ENCODE measurements at regions not wholly inside any gene's neighbourhood (a gene's known extent, or its start where the extent isn't known, plus 50 kb on each side); places are given as distances from the start of the nearest gene placed in this dataset.

DNA sequence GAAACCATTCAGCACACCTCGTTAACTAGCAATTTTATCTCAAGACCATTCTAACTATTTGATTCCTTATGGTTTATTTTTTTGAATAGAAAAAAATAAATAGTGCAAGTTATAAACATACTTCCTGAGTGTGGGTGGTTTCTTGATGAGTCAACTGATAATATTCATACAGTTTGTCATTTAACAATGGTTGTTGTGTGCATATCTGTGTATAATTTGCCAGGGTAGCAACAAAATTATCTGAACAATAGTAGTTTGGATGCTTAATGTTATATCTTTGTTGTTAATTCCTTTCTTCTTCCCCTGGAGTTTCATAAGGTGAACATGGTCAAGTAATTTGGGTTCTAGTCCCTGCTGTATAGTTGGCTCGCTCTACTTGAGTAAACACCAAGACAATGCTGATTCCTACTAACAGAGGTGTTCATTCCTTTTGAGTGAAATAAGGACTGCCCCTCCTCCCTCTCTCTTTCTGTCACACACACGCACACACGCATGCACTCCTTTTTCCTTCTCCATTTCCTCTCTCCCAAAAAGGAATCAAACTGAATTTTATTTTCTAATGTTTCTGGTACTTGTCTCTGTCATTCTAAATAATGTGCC lies 938.1 kb upstream of the EPHA7 start:
- Histone ChIP-seq H3K9me3 (no peaks in the 10 kb centered on the region), H3K27me3 (ENCODE audit: insufficient read depth in 3 of 3, low read length in 2 of 3) (no peaks in the 10 kb centered on the region), H3K27ac (no peak overlapping the region), H3K4me1 (no peaks in the 10 kb centered on the region), H3K4me3 (no peak overlapping the region), H3K36me3 (ENCODE audit: insufficient read depth in 1 of 2, low read depth in 1 of 2) (no peaks in the 10 kb centered on the region)
- intact Hi-C loops (cut with DNase I): no loop called here
- DNase-seq (no peak), ATAC-seq (no peak)
- no peak for TF ChIP-seq CTCF (IDR thresholded peaks at IDR 0.05)
- 74 to 79% (median 75%) methylated on average over 4 of the region's 4 CpGs for WGBS, 3 donors

DNA sequence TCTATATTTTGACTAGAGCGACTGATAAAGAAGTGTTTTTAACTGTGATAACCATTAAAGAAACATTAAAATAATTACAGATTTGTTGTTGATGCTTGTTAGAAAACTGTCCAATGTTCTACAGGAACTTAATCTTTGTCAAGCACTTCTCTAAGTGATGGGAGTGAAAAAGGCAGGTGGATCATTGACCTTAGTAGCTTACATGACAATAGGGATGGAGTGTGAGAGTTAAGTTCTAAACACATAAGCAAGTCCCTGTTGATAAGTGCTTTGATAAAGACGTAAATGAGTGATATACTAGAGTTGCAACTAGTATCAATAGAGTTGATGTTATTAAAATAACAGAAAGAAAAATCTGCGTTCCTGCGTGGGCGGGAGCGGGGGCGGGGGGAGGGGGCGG lies 931.5 kb upstream of the EPHA7 start:
- no peak overlapping the region for H3K27ac ChIP-seq
- WGBS, 3 donors: 66 to 77% (median 68%) methylated on average over 8 of the region's 8 CpGs
- H3K27me3 ChIP-seq (ENCODE audit: insufficient read depth in 3 of 3, low read length in 2 of 3): no peaks in the 10 kb centered on the region
- intact Hi-C loops (cut with DNase I): no loop called here
- DNase-seq: no peak
- H3K4me3 ChIP-seq: no peak overlapping the region
- H3K36me3 ChIP-seq (ENCODE audit: insufficient read depth in 1 of 2, low read depth in 1 of 2): no peaks in the 10 kb centered on the region
- H3K9me3 ChIP-seq: no peaks in the 10 kb centered on the region
- ATAC-seq: no peak
- no peak for TF ChIP-seq CTCF (IDR thresholded peaks at IDR 0.05)
- no peaks in the 10 kb centered on the region for H3K4me1 ChIP-seq

- no peak overlapping the region for H3K4me3 ChIP-seq
Observed at GRCh38 chr6:94349227-94349626, 929.9 kb upstream of the EPHA7 start.

DNA sequence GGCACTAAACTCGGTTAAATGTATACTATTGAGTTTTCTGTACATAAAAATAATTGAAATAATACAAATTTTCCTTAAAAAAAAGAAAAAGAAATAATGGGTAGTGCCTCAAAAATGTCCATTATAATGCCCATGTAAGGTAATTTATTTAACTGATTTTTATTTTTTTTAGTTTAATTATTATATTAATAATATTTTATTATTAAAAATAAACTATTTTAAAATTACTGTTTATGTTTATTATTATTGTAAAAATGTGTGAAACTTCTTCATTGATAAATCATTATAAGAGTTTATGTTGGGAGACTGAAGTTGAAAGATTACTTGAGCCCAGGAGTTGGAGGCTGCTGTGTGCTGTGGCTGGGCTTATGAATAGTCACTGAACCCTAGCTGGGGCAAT lies 925.5 kb upstream of the EPHA7 start:
- no peaks in the 10 kb centered on the region for H3K9me3 ChIP-seq
- H3K4me3 ChIP-seq: no peak overlapping the region
- H3K27ac ChIP-seq: no peak overlapping the region
- TF ChIP-seq CTCF (IDR thresholded peaks at IDR 0.05): no peak
- no peaks in the 10 kb centered on the region for H3K27me3 ChIP-seq (ENCODE audit: insufficient read depth in 3 of 3, low read length in 2 of 3)
- intact Hi-C loops (cut with DNase I): no loop called here
- H3K36me3 ChIP-seq (ENCODE audit: insufficient read depth in 1 of 2, low read depth in 1 of 2): no peaks in the 10 kb centered on the region
- 74 to 80% (median 74%) methylated on average over 1 of the region's 1 CpG for WGBS, 3 donors
- ATAC-seq (no peak), DNase-seq (no peak)
- H3K4me1 ChIP-seq: no peaks in the 10 kb centered on the region

More at GRCh38 chr6:94349227-94349626, 929.9 kb upstream of the EPHA7 start:
- intact Hi-C loops (cut with DNase I): no loop called here
- Histone ChIP-seq H3K9me3 (no peaks in the 10 kb centered on the region), H3K4me1 (no peaks in the 10 kb centered on the region), H3K27ac (no peak overlapping the region), H3K36me3 (ENCODE audit: insufficient read depth in 1 of 2, low read depth in 1 of 2) (no peaks in the 10 kb centered on the region), H3K27me3 (ENCODE audit: insufficient read depth in 3 of 3, low read length in 2 of 3) (no peaks in the 10 kb centered on the region)
- WGBS, 3 donors: 50 to 61% (median 58%) methylated on average over 1 of the region's 1 CpG
- ATAC-seq: no peak
- DNase-seq: no peak
- no peak for TF ChIP-seq CTCF (IDR thresholded peaks at IDR 0.05)

DNA sequence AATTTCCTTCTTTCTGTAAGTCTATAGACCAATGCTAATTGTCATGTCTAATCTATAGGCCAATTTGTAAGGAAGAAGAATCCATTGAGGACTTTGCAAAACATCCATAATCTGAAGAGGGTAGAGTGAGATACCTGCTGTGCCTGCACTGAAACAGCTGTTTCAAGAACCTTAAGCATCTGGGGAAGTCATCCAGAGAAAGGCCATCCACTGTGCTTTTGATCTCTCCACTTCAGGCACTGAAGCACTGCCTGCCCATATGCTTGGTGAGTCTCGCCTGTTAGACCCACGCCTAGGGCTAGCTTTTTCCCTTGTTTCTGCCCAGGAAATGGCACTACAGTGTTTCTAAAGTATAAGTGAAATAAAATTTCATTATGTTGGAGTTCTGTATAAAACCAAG lies 921.8 kb upstream of the EPHA7 start:
- Histone ChIP-seq H3K27ac (no peak overlapping the region), H3K9me3 (no peaks in the 10 kb centered on the region), H3K4me3 (no peak overlapping the region), H3K27me3 (ENCODE audit: insufficient read depth in 3 of 3, low read length in 2 of 3) (no peaks in the 10 kb centered on the region), H3K36me3 (ENCODE audit: insufficient read depth in 1 of 2, low read depth in 1 of 2) (no peaks in the 10 kb centered on the region), H3K4me1 (no peaks in the 10 kb centered on the region)
- no peak for ATAC-seq
- no peak for DNase-seq
- no peak for TF ChIP-seq CTCF (IDR thresholded peaks at IDR 0.05)
- 31 to 50% (median 43%) methylated on average over 2 of the region's 2 CpGs for WGBS, 3 donors
- intact Hi-C loops (cut with DNase I): no loop called here

Data from psoas muscle (tissue), 7 donors.